B cell (primary cell): ENCODE measurements at regions not wholly inside any gene's neighbourhood (a gene's known extent, or its start where the extent isn't known, plus 50 kb on each side); places are given as distances from the start of the nearest gene placed in this dataset.

Experiments
- ATAC-seq: fragments of 200-7000 bp; cut with Tn5 transposase; one replicate; pipeline ENCODE4 v1.10.0; 2021; ENCODE audit warnings: low read depth, mild to moderate bottlenecking, moderate number of reproducible peaks, moderate library complexity
- CTCF ChIA-PET: fragments of 350-600 bp; sonication (Branson Sonifier 250); formaldehyde crosslinking; loops from one replicate; lab custom pipeline; 2021; ENCODE audit warnings: antibody characterized with exemption, inconsistent platforms; lab: Charles Lee
- POLR2A ChIA-PET: fragments of 350-600 bp; sonication (Branson Sonifier 250); formaldehyde crosslinking; loops from one replicate; lab custom pipeline; 2021; ENCODE audit warnings: antibody characterized with exemption; lab: Charles Lee
- DNase-seq: peaks from one replicate; pipeline ENCODE4 v3.0.0; 2013
- H2AFZ ChIP-seq: 2 replicates; pipeline ENCODE4 v1.6.1; 2012; ENCODE audit warnings: mild to moderate bottlenecking, low read depth, low read length; ENCODE audit not compliant: insufficient read depth, poor library complexity, severe bottlenecking
- H3K27ac ChIP-seq, 2 donors: 1 replicate in 1 of 2; 2 replicates in 1 of 2; pipeline ENCODE4 v1.5.1; 2012 to 2013; ENCODE audit warnings: low read length in 2 of 2, mild to moderate bottlenecking in 2 of 2, moderate library complexity in 1 of 2
- H3K27me3 ChIP-seq, 4 experiments: fragments of 200-600 bp in 1 of 4; sonication (generic) in 1 of 4; replicated peaks in 1 of 4; 1 replicate in 2 of 4; 2 replicates in 2 of 4; pipeline versions ENCODE4 v1.6.1 to v1.7.0; 2013 to 2016; ENCODE audit warnings: low read length in 3 of 4, mild to moderate bottlenecking in 2 of 4, mixed read lengths in 1 of 4, moderate library complexity in 1 of 4; ENCODE audit not compliant: insufficient read depth in 4 of 4, control insufficient read depth in 3 of 4; ENCODE audit errors: control extremely low read depth in 1 of 4
- H3K36me3 ChIP-seq, 2 experiments: replicated peaks in 1 of 2; 1 replicate in 1 of 2; 2 replicates in 1 of 2; pipeline versions ENCODE4 v1.6.1 to v1.7.1; 2013; ENCODE audit warnings: low read length in 1 of 2; ENCODE audit not compliant: insufficient read depth in 2 of 2, control insufficient read depth in 1 of 2; ENCODE audit errors: control extremely low read depth in 1 of 2, extremely low read depth in 1 of 2
- H3K4me1 ChIP-seq, 2 donors: fragments of 200-600 bp in 1 of 2; sonication (generic) in 1 of 2; 1 replicate in 1 of 2; 2 replicates in 1 of 2; pipeline versions ENCODE4 v1.5.1 to v1.6.1; 2013 to 2017; ENCODE audit warnings: low read length in 2 of 2; ENCODE audit not compliant: control insufficient read depth in 2 of 2, insufficient read depth in 2 of 2
- H3K4me2 ChIP-seq: replicated peaks from 2 replicates; pipeline ENCODE3; 2012; ENCODE audit warnings: mild to moderate bottlenecking, low read depth, low read length; ENCODE audit not compliant: poor library complexity, severe bottlenecking
- H3K4me3 ChIP-seq, 5 experiments: fragments of 200-600 bp in 1 of 5; sonication (generic) in 1 of 5; 1 replicate in 3 of 5; 2 replicates in 2 of 5; pipeline versions ENCODE4 v1.5.1 to v1.7.0; 2011 to 2016; ENCODE audit warnings: low read length in 4 of 5, mild to moderate bottlenecking in 4 of 5, low read depth in 2 of 5, control low read depth in 1 of 5, moderate library complexity in 1 of 5; ENCODE audit not compliant: insufficient read depth in 1 of 5; ENCODE audit errors: control extremely low read depth in 1 of 5, extremely low read depth in 1 of 5
- H3K79me2 ChIP-seq: fragments of 200-600 bp; sonication (generic); one replicate; pipeline ENCODE4 v1.6.0; 2016; ENCODE audit warnings: low read length; ENCODE audit not compliant: control insufficient read depth, insufficient read depth
- H3K9ac ChIP-seq: fragments of 200-600 bp; sonication (generic); 2 replicates; pipeline ENCODE4 v1.6.1; 2017; ENCODE audit warnings: mild to moderate bottlenecking, low read length, moderate library complexity
- H3K9me3 ChIP-seq, 3 donors: one replicate each; pipeline versions ENCODE4 v1.6.1 to v1.7.1; 2013; ENCODE audit warnings: low read length in 2 of 3; ENCODE audit not compliant: control insufficient read depth in 2 of 3, insufficient read depth in 1 of 3; ENCODE audit errors: control extremely low read depth in 1 of 3
- H4K20me1 ChIP-seq: 2 replicates; pipeline ENCODE4 v1.6.0; 2012; ENCODE audit warnings: mild to moderate bottlenecking, low read length; ENCODE audit not compliant: insufficient read depth, control insufficient read depth, poor library complexity, severe bottlenecking
- H3K27ac Mint-ChIP-seq: one replicate; pipeline ENCODE4 v1.8.0; 2021; ENCODE audit warnings: mixed read lengths
- H3K27me3 Mint-ChIP-seq: one replicate; pipeline ENCODE4 v1.8.0; 2021; ENCODE audit warnings: mixed read lengths
- H3K4me1 Mint-ChIP-seq: one replicate; pipeline ENCODE4 v1.8.0; 2021; ENCODE audit warnings: mixed read lengths
- H3K4me3 Mint-ChIP-seq: one replicate; pipeline ENCODE4 v1.8.0; 2021; ENCODE audit warnings: mixed read lengths
- H3K9me3 Mint-ChIP-seq: one replicate; pipeline ENCODE4 v1.8.0; 2022; ENCODE audit warnings: mixed read lengths; ENCODE audit not compliant: insufficient read depth
- CTCF ChIP-seq: fragments of 200-600 bp; IDR thresholded peaks from one replicate; pipeline ENCODE4 v1.8.0; 2022; ENCODE audit warnings: antibody characterized with exemption, mild to moderate bottlenecking
- EZH2 ChIP-seq: IDR thresholded peaks from 2 replicates; pipeline ENCODE4 v1.6.1; 2012; ENCODE audit warnings: borderline replicate concordance, low read depth, mild to moderate bottlenecking, moderate library complexity, low read length; ENCODE audit not compliant: insufficient read depth, poor library complexity, severe bottlenecking
- WGBS: methylation state at CpG from one replicate; pipeline ENCODE4 v1.1.5; 2013; ENCODE audit warnings: missing lambda C conversion rate; ENCODE audit not compliant: insufficient coverage; 5-methylcytosine and 5-hydroxymethylcytosine counted together
- intact Hi-C: fragments of 100-400 bp; cut with micrococcal nuclease; formaldehyde crosslinking; loops from one replicate; pipeline ENCODE4 v1.10.0; 2022

GRCh38 chr9:114733816-114734215 is 51.8 kb upstream of the TEX48 start:
- intact Hi-C loops = loop anchor here (10.0 kb wide), 1 partner anchor 329 kb away; no protein-coding TSS in a partner anchor
- TF ChIP-seq EZH2 (no peak), CTCF (no peak)
- no peak for ATAC-seq
- H3K4me1 Mint-ChIP-seq = peaks cover 10% of the 10 kb centered on the region
- no peak overlapping the region for H3K9ac ChIP-seq
- ChIA-PET POLR2A (no interaction called here), CTCF (interaction anchor here (1.3 to 11.9 kb wide), 3 partner anchors 173 to 328 kb away, joined by 3 to 239 read pairs (median 122); no protein-coding TSS in a partner anchor)
- peaks cover 4% of the 10 kb centered on the region in 2 donors for H3K4me1 ChIP-seq
- peaks cover 0 to 2% (median 0%) of the 10 kb centered on the region in 4 experiments for H3K27me3 ChIP-seq
- H4K20me1 ChIP-seq = no peaks in the 10 kb centered on the region
- H3K27me3 Mint-ChIP-seq = no peaks in the 10 kb centered on the region
- WGBS = 89% methylated on average over 2 of the region's 5 CpGs
- H3K4me2 ChIP-seq = no peak overlapping the region
- no peak for DNase-seq
- H3K27ac Mint-ChIP-seq = no peak overlapping the region
- H2AFZ ChIP-seq = no peak overlapping the region
- H3K4me3 ChIP-seq = no peak overlapping the region
- peaks cover 0 to 2% (median under 1%) of the 10 kb centered on the region in 3 donors for H3K9me3 ChIP-seq
- no peaks in the 10 kb centered on the region for H3K36me3 ChIP-seq
- H3K9me3 Mint-ChIP-seq = no peaks in the 10 kb centered on the region
- no peak overlapping the region for H3K27ac ChIP-seq
- H3K4me3 Mint-ChIP-seq = no peak overlapping the region
- H3K79me2 ChIP-seq = no peaks in the 10 kb centered on the region

- Mint-ChIP-seq H3K27ac (no peak overlapping the region), H3K9me3 (peaks cover 4% of the 10 kb centered on the region), H3K4me3 (no peak overlapping the region), H3K27me3 (no peaks in the 10 kb centered on the region), H3K4me1 (peaks cover 7% of the 10 kb centered on the region)
- H3K36me3 ChIP-seq = no peaks in the 10 kb centered on the region
- H2AFZ ChIP-seq = no peak overlapping the region
- no peak for ATAC-seq
- H3K4me1 ChIP-seq = peaks cover 0 to 4% of the 10 kb centered on the region in 2 donors
- H3K27me3 ChIP-seq = peaks cover 0 to 2% (median 0%) of the 10 kb centered on the region in 4 experiments
- no peak overlapping the region for H3K4me2 ChIP-seq
- no peak overlapping the region for H3K27ac ChIP-seq
- ChIA-PET POLR2A (no interaction called here), CTCF (interaction anchor here (1.3 to 11.9 kb wide), 3 partner anchors 174 to 327 kb away, joined by 3 to 239 read pairs (median 122); no protein-coding TSS in a partner anchor)
- no peak overlapping the region for H3K4me3 ChIP-seq
- TF ChIP-seq EZH2 (no peak), CTCF (no peak)
- WGBS = 93% methylated on average over 2 of the region's 3 CpGs
- H3K9ac ChIP-seq = no peak overlapping the region
- intact Hi-C loops = loop anchor here (10.0 kb wide), 1 partner anchor 328 kb away; no protein-coding TSS in a partner anchor
- no peaks in the 10 kb centered on the region for H4K20me1 ChIP-seq
- no peaks in the 10 kb centered on the region for H3K79me2 ChIP-seq
- H3K9me3 ChIP-seq = peaks cover 0 to 5% (median 1%) of the 10 kb centered on the region in 3 donors
- no peak for DNase-seq
These were observed 50.8 kb upstream of the TEX48 start for GRCh38 chr9:114732823-114733222.
